Adrenal gland (tissue), 9 donors: ENCODE measurements at regions not wholly inside any gene's neighbourhood (a gene's known extent, or its start where the extent isn't known, plus 50 kb on each side); places are given as distances from the start of the nearest gene placed in this dataset.

Source experiments
- DNase-seq, 7 donors: peaks; one replicate each; pipeline ENCODE4 v3.0.0-alpha.2; 2019 to 2020
- H3K27ac ChIP-seq, 5 donors: fragments of 200-600 bp; sonication (generic) in 4 of 5; 1 replicate in 3 of 5; 2 replicates in 2 of 5; pipeline versions ENCODE4 v1.5.1 to v1.8.0; 2016 to 2020; ENCODE audit warnings: mild to moderate bottlenecking in 1 of 5
- H3K27me3 ChIP-seq: fragments of 200-600 bp; 2 replicates; pipeline ENCODE4 v1.8.0; 2021
- H3K36me3 ChIP-seq, 2 donors: fragments of 200-600 bp; replicated peaks in 1 of 2; 1 replicate in 1 of 2; 2 replicates in 1 of 2; pipeline versions ENCODE4 v1.5.1 to v1.8.0; 2018 to 2022
- H3K4me1 ChIP-seq, 2 donors: fragments of 200-600 bp; replicated peaks in 1 of 2; 1 replicate in 1 of 2; 2 replicates in 1 of 2; pipeline versions ENCODE4 v1.5.1 to v1.8.0; 2018 to 2021
- H3K4me3 ChIP-seq, 4 donors: fragments of 200-600 bp; sonication (generic) in 3 of 4; one replicate each; pipeline ENCODE4 v1.5.1; 2016 to 2018
- H3K9me3 ChIP-seq, 3 donors: fragments of 200-600 bp; sonication (generic) in 1 of 3; replicated peaks in 1 of 3; 1 replicate in 2 of 3; 2 replicates in 1 of 3; pipeline versions ENCODE4 v1.5.1 to v1.8.0; 2016 to 2021
- POLR2A ChIP-seq, 2 donors: fragments of 450-650 bp; IDR thresholded peaks; one replicate each; pipeline ENCODE4 v1.6.1; 2017; ENCODE audit warnings: antibody characterized with exemption in 2 of 2, mild to moderate bottlenecking in 2 of 2, moderate library complexity in 1 of 2
- WGBS, 4 donors: extraction: QIAGEN DNeasy Blood & Tissue Kit in 2 of 4; methylation state at CpG; one replicate each; pipeline versions ENCODE4 v1.1.5 to v1.1.7; 2013 to 2017; 5-methylcytosine and 5-hydroxymethylcytosine counted together
- intact Hi-C, 2 donors: fragments of 100-400 bp; cut with DNase I; formaldehyde crosslinking; loops; one replicate each; pipeline versions ENCODE4 v1.14.1 to v1.15.0; 2022 to 2023
- TF ChIP-seq, protein P1 (sequence below), 6 experiments: fragments of 450-650 bp in 4 of 6; fragments of 200-600 bp in 2 of 6; sonication (generic) in 1 of 6; IDR thresholded peaks; 1 replicate in 5 of 6; 2 replicates in 1 of 6; pipeline versions ENCODE4 v1.5.1 to v1.8.0; 2016 to 2021; ENCODE audit warnings: antibody characterized with exemption in 6 of 6, mild to moderate bottlenecking in 2 of 6, moderate library complexity in 1 of 6
- donor health status: healthy with polysubstance abuse.
- donor health status: Bipolar disorder and iron deficiency.
- donor health status: DM: yes; HTN: yes; CAD: no.
- donor health status: DM: no; HTN: no; CAD: no.
- donor health status: DM: no; HTN: no; CAD: no.

DNA sequence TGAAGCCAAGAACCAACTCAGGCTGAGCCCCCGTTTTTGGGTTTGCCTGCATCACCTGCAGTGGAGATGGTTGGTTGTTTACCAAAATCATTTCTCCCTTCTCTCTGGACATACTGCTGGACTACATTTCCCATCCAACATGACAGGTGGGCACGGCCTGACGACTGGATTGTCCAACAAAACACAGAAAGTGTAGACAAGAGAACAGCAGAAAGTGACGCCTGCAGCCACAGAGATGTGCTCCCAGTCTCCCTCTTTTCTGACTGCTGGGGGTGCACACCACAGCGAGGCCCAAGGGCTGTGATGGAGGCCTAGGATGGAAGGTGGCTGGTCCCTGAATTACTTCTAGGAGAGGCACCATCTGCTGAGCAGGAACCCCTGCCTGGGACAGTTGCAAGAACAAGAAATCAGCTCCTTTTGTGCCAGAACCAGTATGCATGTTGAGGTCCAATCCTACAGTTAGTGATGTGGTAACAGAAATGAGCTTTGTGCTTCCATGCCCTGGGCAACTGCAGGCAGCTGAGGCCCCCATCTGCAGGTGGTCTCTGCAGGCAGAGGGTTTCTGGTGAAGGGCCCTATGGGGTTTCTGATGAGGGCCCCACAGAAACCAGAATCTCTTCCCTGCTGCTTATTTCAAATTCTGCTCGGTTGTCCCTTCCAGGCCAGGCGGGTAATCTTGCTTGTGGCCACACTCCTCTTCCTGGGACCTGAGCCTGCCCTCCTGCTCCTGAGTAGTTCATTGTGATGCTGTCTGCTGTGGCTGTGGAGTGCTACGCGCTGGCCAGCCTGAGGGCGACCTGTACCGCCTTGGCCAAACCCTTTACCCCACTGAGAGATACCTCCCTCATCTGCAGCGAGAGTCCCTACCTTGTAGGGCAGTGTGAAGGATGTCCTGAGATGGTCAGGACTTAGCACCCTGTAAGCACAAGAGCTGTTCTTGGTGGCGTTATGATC, 168.3 kb downstream of the ASB1 start:
- no peak overlapping the region for H3K27ac ChIP-seq
- peaks cover 13 to 15% of the 10 kb centered on the region in 2 donors for H3K4me1 ChIP-seq
- DNase-seq = no peak
- no peaks in the 10 kb centered on the region for H3K27me3 ChIP-seq
- intact Hi-C loops = no loop called here
- WGBS, 4 donors = 89 to 97% (median 92%) methylated on average over 7 to 13 of the region's 13 CpGs
- TF ChIP-seq POLR2A (IDR thresholded peaks at IDR 0.05) = no peak
- TF ChIP-seq, protein P1, sequence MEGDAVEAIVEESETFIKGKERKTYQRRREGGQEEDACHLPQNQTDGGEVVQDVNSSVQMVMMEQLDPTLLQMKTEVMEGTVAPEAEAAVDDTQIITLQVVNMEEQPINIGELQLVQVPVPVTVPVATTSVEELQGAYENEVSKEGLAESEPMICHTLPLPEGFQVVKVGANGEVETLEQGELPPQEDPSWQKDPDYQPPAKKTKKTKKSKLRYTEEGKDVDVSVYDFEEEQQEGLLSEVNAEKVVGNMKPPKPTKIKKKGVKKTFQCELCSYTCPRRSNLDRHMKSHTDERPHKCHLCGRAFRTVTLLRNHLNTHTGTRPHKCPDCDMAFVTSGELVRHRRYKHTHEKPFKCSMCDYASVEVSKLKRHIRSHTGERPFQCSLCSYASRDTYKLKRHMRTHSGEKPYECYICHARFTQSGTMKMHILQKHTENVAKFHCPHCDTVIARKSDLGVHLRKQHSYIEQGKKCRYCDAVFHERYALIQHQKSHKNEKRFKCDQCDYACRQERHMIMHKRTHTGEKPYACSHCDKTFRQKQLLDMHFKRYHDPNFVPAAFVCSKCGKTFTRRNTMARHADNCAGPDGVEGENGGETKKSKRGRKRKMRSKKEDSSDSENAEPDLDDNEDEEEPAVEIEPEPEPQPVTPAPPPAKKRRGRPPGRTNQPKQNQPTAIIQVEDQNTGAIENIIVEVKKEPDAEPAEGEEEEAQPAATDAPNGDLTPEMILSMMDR (IDR thresholded peaks at IDR 0.05) = no peak
- H3K4me3 ChIP-seq = no peak overlapping the region
- H3K36me3 ChIP-seq = no peaks in the 10 kb centered on the region
- no peaks in the 10 kb centered on the region for H3K9me3 ChIP-seq

DNA sequence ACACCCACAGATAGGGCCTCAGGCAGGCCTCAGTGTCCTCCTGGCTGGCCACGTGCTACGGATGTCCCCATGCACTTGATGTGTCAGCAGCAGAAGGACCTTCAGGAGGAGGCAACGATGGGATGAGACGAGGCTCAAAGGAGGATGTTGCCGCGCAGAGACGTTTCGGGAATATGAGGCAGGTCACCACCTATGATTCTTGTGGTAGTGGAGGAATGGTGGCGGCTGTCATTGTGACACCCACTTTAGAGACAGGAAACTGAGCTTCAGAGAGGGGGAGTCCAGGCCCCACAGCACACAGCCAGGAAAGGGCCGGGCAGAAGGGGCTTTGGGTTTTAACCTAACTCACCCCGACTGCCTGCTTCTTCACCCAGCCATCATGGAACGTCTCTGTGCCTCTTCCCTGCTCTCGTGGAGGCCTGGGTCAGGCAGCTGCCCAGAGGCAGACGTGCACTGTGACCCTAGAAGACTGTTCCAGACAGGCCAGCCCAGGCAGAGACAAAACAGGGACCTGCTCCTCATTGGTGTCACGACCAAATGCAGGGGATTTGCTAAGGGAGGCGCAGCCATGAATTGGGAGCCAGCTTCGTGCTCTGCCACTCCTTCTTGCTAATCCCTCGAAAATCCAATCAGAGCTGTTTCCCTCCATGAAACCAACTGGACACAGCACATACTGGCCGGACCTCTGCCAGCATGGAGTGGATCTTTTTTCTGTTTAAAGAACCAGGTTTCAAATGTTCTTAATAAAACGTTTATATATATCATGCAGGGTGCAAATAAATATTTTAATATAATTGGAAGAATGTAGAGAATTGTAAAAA, 169.2 kb downstream of the ASB1 start:
- no peaks in the 10 kb centered on the region for H3K9me3 ChIP-seq
- no peak for TF ChIP-seq POLR2A (IDR thresholded peaks at IDR 0.05)
- TF ChIP-seq, protein P1 (IDR thresholded peaks at IDR 0.05) = no peak
- no peaks in the 10 kb centered on the region for H3K36me3 ChIP-seq
- intact Hi-C loops = no loop called here
- H3K4me3 ChIP-seq = no peak overlapping the region
- peak overlapping the region in 1 of 5 donors; percentile 85 for H3K27ac ChIP-seq
- 91 to 95% (median 92%) methylated on average over 20 of the region's 20 CpGs for WGBS, 4 donors
- peaks cover 13 to 15% of the 10 kb centered on the region in 2 donors for H3K4me1 ChIP-seq
- no peak for DNase-seq
- H3K27me3 ChIP-seq = no peaks in the 10 kb centered on the region

DNA sequence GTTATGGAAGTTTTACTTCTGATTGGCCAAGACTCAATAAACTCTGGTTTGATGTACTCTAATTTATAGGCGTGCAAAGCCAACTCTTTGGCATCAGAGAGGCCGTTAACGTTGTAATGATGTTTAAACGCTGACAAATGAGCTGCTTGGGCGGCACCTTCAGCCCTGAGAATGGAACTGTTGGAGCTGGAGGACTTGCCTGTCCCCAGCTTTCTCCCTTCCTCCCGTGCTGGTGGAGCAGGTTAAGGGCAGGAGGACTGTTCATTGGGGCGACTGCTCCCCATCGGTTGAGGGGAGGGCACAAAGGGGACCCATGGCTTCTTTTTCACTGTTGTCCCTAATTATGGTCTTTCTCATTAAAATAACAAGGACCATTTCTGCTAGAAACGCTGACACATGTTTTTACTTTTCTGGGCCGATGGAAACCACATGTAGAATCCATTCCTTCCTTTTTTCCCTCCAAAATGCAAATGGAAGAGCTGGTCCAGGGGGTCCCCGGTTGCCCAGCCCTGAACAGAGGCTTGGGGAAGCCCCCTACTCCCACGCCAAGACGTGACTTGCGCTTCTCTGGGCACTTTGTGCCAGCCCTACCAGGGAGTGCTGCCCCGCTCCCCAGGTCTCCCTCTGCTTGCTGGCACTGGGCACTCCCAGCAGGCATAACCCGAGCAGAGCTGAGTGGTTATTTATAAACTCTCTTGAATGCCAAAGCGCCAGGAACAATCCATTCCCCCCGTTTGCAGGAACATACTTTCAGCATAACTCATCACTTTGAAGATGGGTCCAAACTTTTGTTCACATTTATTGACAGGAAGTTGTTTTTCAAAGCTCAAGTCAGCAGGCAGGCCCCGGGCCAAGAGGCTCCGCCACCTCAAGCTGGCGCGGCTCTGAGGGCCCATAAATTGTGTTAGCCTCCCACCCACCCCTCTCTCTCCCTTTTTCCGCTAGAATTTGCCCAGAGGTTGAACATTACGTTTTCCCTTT, 170.1 kb downstream of the ASB1 start:
- Histone ChIP-seq H3K27me3 (no peaks in the 10 kb centered on the region), H3K27ac (peak overlapping the region in 4 of 5 donors; percentile 39 to 85 (median 50)), H3K9me3 (no peaks in the 10 kb centered on the region), H3K4me3 (peak overlapping the region in 1 of 4 donors; percentile 1), H3K4me1 (peaks cover 13 to 15% of the 10 kb centered on the region in 2 donors), H3K36me3 (no peaks in the 10 kb centered on the region)
- WGBS, 4 donors = 40 to 43% (median 42%) methylated on average over 24 of the region's 24 CpGs
- DNase-seq = peak; percentile 59 to 88 (median 85)
- intact Hi-C loops = no loop called here
- peak in 1 of 2 donors; percentile 63 for TF ChIP-seq POLR2A (IDR thresholded peaks at IDR 0.05)
- TF ChIP-seq, protein P1 (IDR thresholded peaks at IDR 0.05) = no peak
